AG09309 (cell line): ENCODE measurements at regions not wholly inside any gene's neighbourhood (a gene's known extent, or its start where the extent isn't known, plus 50 kb on each side); places are given as distances from the start of the nearest gene placed in this dataset.

Source experiments
- DNase-seq: peaks from one replicate; pipeline ENCODE4 v3.0.0-alpha.2; 2010; ENCODE audit warnings: low read depth
- H3K4me3 ChIP-seq: 2 replicates; pipeline ENCODE4 v1.5.1; 2011; ENCODE audit warnings: mild to moderate bottlenecking, low read depth, low read length, moderate library complexity; ENCODE audit not compliant: control insufficient read depth
- TF ChIP-seq, protein P1 (sequence below): IDR thresholded peaks from 2 replicates; pipeline ENCODE4 v1.5.1; 2011; ENCODE audit warnings: mild to moderate bottlenecking, low read depth, low read length, inconsistent platforms; ENCODE audit not compliant: insufficient read depth, control insufficient read depth; ENCODE audit errors: missing control alignments

- DNase-seq, result no peak
- no peak overlapping the region for H3K4me3 ChIP-seq
- TF ChIP-seq, protein P1, sequence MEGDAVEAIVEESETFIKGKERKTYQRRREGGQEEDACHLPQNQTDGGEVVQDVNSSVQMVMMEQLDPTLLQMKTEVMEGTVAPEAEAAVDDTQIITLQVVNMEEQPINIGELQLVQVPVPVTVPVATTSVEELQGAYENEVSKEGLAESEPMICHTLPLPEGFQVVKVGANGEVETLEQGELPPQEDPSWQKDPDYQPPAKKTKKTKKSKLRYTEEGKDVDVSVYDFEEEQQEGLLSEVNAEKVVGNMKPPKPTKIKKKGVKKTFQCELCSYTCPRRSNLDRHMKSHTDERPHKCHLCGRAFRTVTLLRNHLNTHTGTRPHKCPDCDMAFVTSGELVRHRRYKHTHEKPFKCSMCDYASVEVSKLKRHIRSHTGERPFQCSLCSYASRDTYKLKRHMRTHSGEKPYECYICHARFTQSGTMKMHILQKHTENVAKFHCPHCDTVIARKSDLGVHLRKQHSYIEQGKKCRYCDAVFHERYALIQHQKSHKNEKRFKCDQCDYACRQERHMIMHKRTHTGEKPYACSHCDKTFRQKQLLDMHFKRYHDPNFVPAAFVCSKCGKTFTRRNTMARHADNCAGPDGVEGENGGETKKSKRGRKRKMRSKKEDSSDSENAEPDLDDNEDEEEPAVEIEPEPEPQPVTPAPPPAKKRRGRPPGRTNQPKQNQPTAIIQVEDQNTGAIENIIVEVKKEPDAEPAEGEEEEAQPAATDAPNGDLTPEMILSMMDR, result no peak
These were observed 212.1 kb upstream of the PLD5 start for GRCh38 chr1:242736611-242737010.

- TF ChIP-seq, protein P1, result no peak
- no peak for DNase-seq
- no peak overlapping the region for H3K4me3 ChIP-seq
These were observed 210.8 kb upstream of the PLD5 start for GRCh38 chr1:242735323-242735722.

- no peak overlapping the region for H3K4me3 ChIP-seq
- no peak for DNase-seq
- TF ChIP-seq, protein P1, result no peak
These were observed 206.9 kb upstream of the PLD5 start for GRCh38 chr1:242731446-242731845.

- H3K4me3 ChIP-seq, result no peak overlapping the region
These were observed 204.2 kb upstream of the PLD5 start for GRCh38 chr1:242728696-242729095.

GRCh38 chr1:242723044-242723716 lies 198.7 kb upstream of the PLD5 start:
- DNase-seq, result no peak
- no peak overlapping the region for H3K4me3 ChIP-seq
- TF ChIP-seq, protein P1, result no peak

More at GRCh38 chr1:242728696-242729095, 204.2 kb upstream of the PLD5 start:
- TF ChIP-seq, protein P1, result no peak
- no peak for DNase-seq

GRCh38 chr1:242718967-242719366 lies 194.5 kb upstream of the PLD5 start:
- H3K4me3 ChIP-seq, result no peak overlapping the region
- no peak for DNase-seq
- TF ChIP-seq, protein P1, result no peak

DNA sequence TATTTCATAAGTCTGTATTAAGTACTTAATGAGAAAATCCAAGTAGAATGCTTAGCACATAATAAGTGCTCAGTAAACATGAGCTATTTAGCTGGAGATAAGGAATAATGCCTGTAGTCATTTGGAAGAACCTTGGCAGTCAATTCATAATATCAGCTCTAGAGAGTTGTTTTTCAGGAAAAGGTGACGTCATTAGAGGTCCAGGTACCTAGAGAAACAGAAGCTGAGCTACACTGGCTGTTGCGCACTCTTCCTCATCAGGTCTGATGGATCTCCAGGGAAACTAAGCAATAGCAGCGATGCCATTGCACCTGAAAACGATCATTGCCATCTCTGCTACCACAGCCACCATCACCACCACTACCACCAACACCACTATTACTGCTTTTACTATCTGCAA lies 187.8 kb upstream of the PLD5 start:
- no peak for DNase-seq
- H3K4me3 ChIP-seq, result no peak overlapping the region
- TF ChIP-seq, protein P1, result no peak
